ENCODE measurements at regions not wholly inside any gene's neighbourhood (a gene's known extent, or its start where the extent isn't known, plus 50 kb on each side); places are given as distances from the start of the nearest gene placed in this dataset.

DNA sequence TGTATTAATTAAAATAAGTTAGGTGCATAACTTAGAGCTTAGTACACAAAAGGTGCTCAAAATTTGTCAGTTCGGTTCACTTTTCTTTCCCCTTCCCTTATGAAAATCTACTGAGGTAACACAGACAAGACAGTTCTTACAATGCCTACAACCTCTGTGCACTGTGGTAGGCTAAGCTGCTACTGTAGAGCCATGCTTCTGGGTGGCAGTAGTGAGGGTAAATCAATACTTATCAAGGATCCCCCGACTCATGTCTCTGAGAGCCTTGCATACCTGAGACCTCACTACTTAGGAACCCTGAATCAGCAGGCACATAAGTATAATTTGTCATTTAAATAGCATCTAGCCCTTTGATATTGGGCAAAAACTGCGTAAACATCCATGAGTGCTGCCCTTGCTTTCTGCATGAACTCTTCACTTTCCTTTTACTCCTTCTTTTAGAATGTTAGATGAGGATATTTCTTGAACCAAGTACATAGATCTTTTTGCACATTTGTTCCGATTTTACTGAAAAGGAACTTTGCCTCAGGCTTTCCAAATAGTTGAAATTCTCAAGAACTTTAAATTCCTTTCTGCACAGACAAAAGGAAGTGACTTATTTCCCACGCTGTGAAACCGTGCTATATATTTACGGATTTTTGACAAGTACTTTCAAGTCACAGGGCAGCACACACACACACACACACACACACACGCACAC lies 234.4 kb downstream of the TRIB2 start:
- TF ChIP-seq EP300 (IDR thresholded peaks at IDR 0.05; ENCODE audit: low read depth): no peak
- TF ChIP-seq POLR2A (IDR thresholded peaks at IDR 0.05): no peak
- no peak for TF ChIP-seq POLR2AphosphoS5 (IDR thresholded peaks at IDR 0.05)
- TF ChIP-seq, protein P1, sequence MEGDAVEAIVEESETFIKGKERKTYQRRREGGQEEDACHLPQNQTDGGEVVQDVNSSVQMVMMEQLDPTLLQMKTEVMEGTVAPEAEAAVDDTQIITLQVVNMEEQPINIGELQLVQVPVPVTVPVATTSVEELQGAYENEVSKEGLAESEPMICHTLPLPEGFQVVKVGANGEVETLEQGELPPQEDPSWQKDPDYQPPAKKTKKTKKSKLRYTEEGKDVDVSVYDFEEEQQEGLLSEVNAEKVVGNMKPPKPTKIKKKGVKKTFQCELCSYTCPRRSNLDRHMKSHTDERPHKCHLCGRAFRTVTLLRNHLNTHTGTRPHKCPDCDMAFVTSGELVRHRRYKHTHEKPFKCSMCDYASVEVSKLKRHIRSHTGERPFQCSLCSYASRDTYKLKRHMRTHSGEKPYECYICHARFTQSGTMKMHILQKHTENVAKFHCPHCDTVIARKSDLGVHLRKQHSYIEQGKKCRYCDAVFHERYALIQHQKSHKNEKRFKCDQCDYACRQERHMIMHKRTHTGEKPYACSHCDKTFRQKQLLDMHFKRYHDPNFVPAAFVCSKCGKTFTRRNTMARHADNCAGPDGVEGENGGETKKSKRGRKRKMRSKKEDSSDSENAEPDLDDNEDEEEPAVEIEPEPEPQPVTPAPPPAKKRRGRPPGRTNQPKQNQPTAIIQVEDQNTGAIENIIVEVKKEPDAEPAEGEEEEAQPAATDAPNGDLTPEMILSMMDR (IDR thresholded peaks at IDR 0.05): no peak
- DNase-seq: no peak
- no peaks in the 10 kb centered on the region for H3K9me3 ChIP-seq
- H3K27ac ChIP-seq: no peak overlapping the region
- H3K4me3 ChIP-seq: no peak overlapping the region
- WGBS, 2 donors (ENCODE audit: low coverage in 1 of 2): 37 to 65% methylated on average over 6 to 8 of the region's 8 CpGs
- intact Hi-C loops (cut with DNase I; ENCODE audit: low total_unique reads) (no loop called here), in situ Hi-C loops (cut with MboI; ENCODE audit: low pct_ligation_motif_present in 1 of 4, low pct_unique_long_range_greater_than_20kb in 1 of 4, low sequenced_read_pairs in 3 of 4) (no loop called here)
- no peaks in the 10 kb centered on the region for H3K36me3 ChIP-seq
- H3K27me3 ChIP-seq: no peaks in the 10 kb centered on the region
- H3K4me1 ChIP-seq: no peaks in the 10 kb centered on the region

DNA sequence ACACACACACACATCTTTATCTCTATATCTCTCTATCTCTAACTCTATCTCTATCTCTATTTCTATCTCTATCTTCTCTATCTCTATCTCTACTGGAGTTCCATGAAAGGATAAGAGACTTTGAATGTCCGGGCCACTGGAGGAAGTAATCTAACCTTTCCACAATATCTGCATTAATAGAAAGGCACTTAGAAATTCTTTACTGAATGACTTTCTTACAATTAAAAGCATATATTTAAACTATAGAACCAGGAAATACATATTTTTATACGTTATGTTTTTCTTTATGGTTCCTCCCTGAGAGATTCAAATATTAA lies 234.9 kb downstream of the TRIB2 start:
- intact Hi-C loops (cut with DNase I; ENCODE audit: low total_unique reads): no loop called here

DNA sequence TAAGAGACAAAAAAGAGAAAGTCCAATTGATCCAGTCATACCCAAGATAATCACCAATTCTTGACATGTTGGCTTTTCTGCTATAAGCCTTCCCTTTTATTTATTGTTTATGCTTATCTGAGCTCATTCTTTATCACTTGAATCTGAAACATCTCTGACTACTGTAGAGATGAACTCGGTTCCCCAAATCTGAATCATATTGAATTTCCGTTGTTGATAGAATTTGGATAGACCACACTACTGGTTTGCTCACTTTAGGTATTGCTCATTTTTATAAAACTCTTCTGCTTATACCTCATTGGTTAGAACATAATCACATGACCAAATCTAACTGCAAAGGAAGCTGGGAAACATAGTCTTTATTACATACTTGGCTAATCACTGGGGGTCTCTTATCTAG lies 236.9 kb downstream of the TRIB2 start:
- intact Hi-C loops (cut with DNase I; ENCODE audit: low total_unique reads): no loop called here

More for the DNA sequence above, 234.9 kb downstream of the TRIB2 start:
- H3K4me3 ChIP-seq: no peak overlapping the region
- TF ChIP-seq EP300 (IDR thresholded peaks at IDR 0.05; ENCODE audit: low read depth): no peak
- TF ChIP-seq POLR2AphosphoS5 (IDR thresholded peaks at IDR 0.05): no peak
- no peak for TF ChIP-seq POLR2A (IDR thresholded peaks at IDR 0.05)
- TF ChIP-seq, protein P1 (IDR thresholded peaks at IDR 0.05): no peak
- H3K9me3 ChIP-seq: no peaks in the 10 kb centered on the region
- in situ Hi-C loops (cut with MboI; ENCODE audit: low pct_ligation_motif_present in 1 of 4, low pct_unique_long_range_greater_than_20kb in 1 of 4, low sequenced_read_pairs in 3 of 4): no loop called here
- no peaks in the 10 kb centered on the region for H3K27me3 ChIP-seq
- H3K27ac ChIP-seq: no peak overlapping the region
- WGBS, 2 donors (ENCODE audit: low coverage in 1 of 2): 29 to 56% methylated on average over 2 of the region's 2 CpGs
- DNase-seq: no peak
- no peaks in the 10 kb centered on the region for H3K36me3 ChIP-seq
- H3K4me1 ChIP-seq: no peaks in the 10 kb centered on the region

DNA sequence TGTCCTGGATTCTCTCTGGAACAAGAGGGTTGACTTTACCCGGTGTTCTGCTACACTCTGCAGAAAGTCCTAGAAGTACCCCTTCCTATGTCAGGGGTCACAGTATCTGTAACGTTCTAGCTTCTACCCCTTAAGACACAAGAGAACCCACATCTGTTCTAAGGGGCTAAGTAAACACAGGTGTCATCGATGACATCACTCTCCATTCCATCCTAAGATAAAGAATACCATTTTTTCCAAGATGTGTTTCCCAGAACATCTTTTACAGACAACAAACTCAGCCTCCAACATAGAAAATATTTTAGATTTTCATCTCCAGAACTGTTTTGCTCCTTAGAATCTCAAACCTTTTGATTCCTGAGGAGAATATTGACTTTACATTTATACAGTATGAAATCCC lies 239.1 kb downstream of the TRIB2 start:
- H3K4me3 ChIP-seq: no peak overlapping the region
- no peaks in the 10 kb centered on the region for H3K36me3 ChIP-seq
- H3K27ac ChIP-seq: no peak overlapping the region
- H3K4me1 ChIP-seq: no peaks in the 10 kb centered on the region
- intact Hi-C loops (cut with DNase I; ENCODE audit: low total_unique reads) (no loop called here), in situ Hi-C loops (cut with MboI; ENCODE audit: low pct_ligation_motif_present in 1 of 4, low pct_unique_long_range_greater_than_20kb in 1 of 4, low sequenced_read_pairs in 3 of 4) (no loop called here)
- H3K9me3 ChIP-seq: no peaks in the 10 kb centered on the region
- no peak for DNase-seq
- TF ChIP-seq POLR2AphosphoS5 (IDR thresholded peaks at IDR 0.05): no peak
- no peak for TF ChIP-seq EP300 (IDR thresholded peaks at IDR 0.05; ENCODE audit: low read depth)
- no peak for TF ChIP-seq POLR2A (IDR thresholded peaks at IDR 0.05)
- TF ChIP-seq, protein P1 (IDR thresholded peaks at IDR 0.05): no peak
- WGBS, 2 donors (ENCODE audit: low coverage in 1 of 2): 69% methylated on average over 3 of the region's 3 CpGs; no CpG with 5 or more reads in 1 of the 2 donors
- no peaks in the 10 kb centered on the region for H3K27me3 ChIP-seq

More for the DNA sequence above, 236.9 kb downstream of the TRIB2 start:
- Histone ChIP-seq H3K4me3 (no peak overlapping the region), H3K36me3 (no peaks in the 10 kb centered on the region), H3K4me1 (no peaks in the 10 kb centered on the region), H3K27me3 (no peaks in the 10 kb centered on the region), H3K27ac (no peak overlapping the region), H3K9me3 (no peaks in the 10 kb centered on the region)
- TF ChIP-seq POLR2A (IDR thresholded peaks at IDR 0.05) (no peak), POLR2AphosphoS5 (IDR thresholded peaks at IDR 0.05) (no peak), EP300 (IDR thresholded peaks at IDR 0.05; ENCODE audit: low read depth) (no peak)
- TF ChIP-seq, protein P1 (IDR thresholded peaks at IDR 0.05): no peak
- DNase-seq: no peak
- in situ Hi-C loops (cut with MboI; ENCODE audit: low pct_ligation_motif_present in 1 of 4, low pct_unique_long_range_greater_than_20kb in 1 of 4, low sequenced_read_pairs in 3 of 4): no loop called here
- WGBS, 2 donors (ENCODE audit: low coverage in 1 of 2): 81 to 83% methylated on average over 2 of the region's 2 CpGs
